Transverse colon (tissue), 4 donors: ENCODE measurements at regions not wholly inside any gene's neighbourhood (a gene's known extent, or its start where the extent isn't known, plus 50 kb on each side); places are given as distances from the start of the nearest gene placed in this dataset.

ENCODE experiments used
- DNase-seq: peaks from one replicate; pipeline ENCODE4 v3.0.0-alpha.2; 2019
- H3K27ac ChIP-seq, 4 donors: fragments of 200-600 bp; sonication (generic); 2 replicates each; pipeline ENCODE4 v1.5.1; 2016 to 2018; ENCODE audit warnings: inconsistent platforms in 4 of 4
- H3K27me3 ChIP-seq: fragments of 200-600 bp; sonication (generic); 2 replicates; pipeline ENCODE4 v1.5.1; 2017; ENCODE audit warnings: inconsistent platforms
- H3K36me3 ChIP-seq, 4 donors: fragments of 200-600 bp; sonication (generic); 2 replicates each; pipeline ENCODE4 v1.5.1; 2017 to 2019; ENCODE audit warnings: inconsistent platforms in 4 of 4
- H3K4me1 ChIP-seq, 4 donors: fragments of 200-600 bp; sonication (generic); 2 replicates each; pipeline ENCODE4 v1.5.1; 2017 to 2020; ENCODE audit warnings: inconsistent platforms in 4 of 4
- H3K4me3 ChIP-seq, 4 donors: fragments of 200-600 bp; sonication (generic); 1 replicate in 1 of 4; 2 replicates in 3 of 4; pipeline versions ENCODE4 v1.5.1 to v1.6.1; 2017 to 2019; ENCODE audit warnings: inconsistent platforms in 4 of 4
- H3K9me3 ChIP-seq, 2 donors: fragments of 200-600 bp; sonication (generic); 2 replicates each; pipeline ENCODE4 v1.5.1; 2017 to 2019; ENCODE audit warnings: inconsistent platforms in 2 of 2
- EP300 ChIP-seq: sonication (generic); formaldehyde crosslinking; IDR thresholded peaks from one replicate; pipeline ENCODE4 v1.6.1; 2017; ENCODE audit warnings: antibody characterized with exemption, low read depth
- POLR2A ChIP-seq: fragments of 450-650 bp; IDR thresholded peaks from one replicate; pipeline ENCODE4 v1.6.1; 2016; ENCODE audit warnings: antibody characterized with exemption, mild to moderate bottlenecking, moderate library complexity
- POLR2AphosphoS5 ChIP-seq, 3 donors: sonication (generic); formaldehyde crosslinking; IDR thresholded peaks; one replicate each; pipeline ENCODE4 v1.6.1; 2016; ENCODE audit warnings: antibody characterized with exemption in 3 of 3
- WGBS, 2 donors: methylation state at CpG; one replicate each; pipeline ENCODE4 v1.1.5; 2018; ENCODE audit warnings: low coverage in 1 of 2; 5-methylcytosine and 5-hydroxymethylcytosine counted together
- in situ Hi-C, 4 donors: fragments of 200-750 bp; cut with MboI; loops; one replicate each; pipeline versions ENCODE4 v1.15.0 to v1.15.1; 2017; ENCODE audit warnings: low sequenced_read_pairs in 3 of 4, low pct_ligation_motif_present in 1 of 4, low pct_unique_long_range_greater_than_20kb in 1 of 4
- intact Hi-C: fragments of 100-400 bp; cut with DNase I; formaldehyde crosslinking; loops from one replicate; pipeline ENCODE4 v1.15.1; 2023; ENCODE audit warnings: low total_unique reads
- TF ChIP-seq, protein P1 (sequence below), 5 experiments: fragments of 200-600 bp in 3 of 5; fragments of 450-650 bp in 2 of 5; sonication (generic) in 3 of 5; IDR thresholded peaks; 1 replicate in 2 of 5; 2 replicates in 3 of 5; pipeline ENCODE4 v1.5.1; 2016 to 2017; ENCODE audit warnings: antibody characterized with exemption in 5 of 5, inconsistent platforms in 3 of 5, mild to moderate bottlenecking in 2 of 5, moderate library complexity in 1 of 5

- no peak for DNase-seq
- Histone ChIP-seq H3K4me3 (no peak overlapping the region), H3K27ac (no peak overlapping the region), H3K27me3 (no peaks in the 10 kb centered on the region), H3K4me1 (no peaks in the 10 kb centered on the region), H3K9me3 (no peaks in the 10 kb centered on the region), H3K36me3 (no peaks in the 10 kb centered on the region)
- WGBS, 2 donors: 68 to 75% methylated on average over 4 of the region's 4 CpGs
- no peak for TF ChIP-seq EP300
- intact Hi-C loops: no loop called here
- in situ Hi-C loops: no loop called here
Observed at GRCh38 chr1:199163267-199163666, 524.4 kb downstream of the PTPRC start.

- intact Hi-C loops: no loop called here
Observed at GRCh38 chr1:199163670-199164069, 524.8 kb downstream of the PTPRC start.

DNA sequence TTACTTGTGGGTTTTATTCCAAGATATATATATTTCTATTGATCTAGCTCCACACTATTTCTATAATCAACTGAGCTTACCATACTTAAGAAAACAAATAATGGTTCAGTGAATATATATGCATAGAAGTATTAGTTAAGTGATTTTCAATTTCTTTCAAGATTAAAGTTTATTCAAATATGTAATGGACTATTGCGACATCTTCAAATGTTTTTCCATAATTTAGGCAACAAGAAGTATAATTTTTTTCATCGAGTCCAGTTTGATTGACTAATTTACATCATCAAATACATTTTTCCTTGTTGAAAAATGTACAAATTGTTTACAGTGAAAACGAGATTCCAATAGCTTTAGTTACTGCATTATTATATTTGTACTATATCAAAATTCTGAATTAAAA, 528.6 kb downstream of the PTPRC start:
- in situ Hi-C loops: no loop called here
- 89% methylated on average over 3 of the region's 3 CpGs for WGBS, 2 donors

More at GRCh38 chr1:199163670-199164069, 524.8 kb downstream of the PTPRC start:
- 19 to 38% methylated on average over 1 of the region's 1 CpG for WGBS, 2 donors
- H3K4me1 ChIP-seq: no peaks in the 10 kb centered on the region
- H3K27me3 ChIP-seq: no peaks in the 10 kb centered on the region
- H3K27ac ChIP-seq: no peak overlapping the region
- in situ Hi-C loops: no loop called here
- DNase-seq: no peak
- H3K9me3 ChIP-seq: no peaks in the 10 kb centered on the region
- H3K4me3 ChIP-seq: no peak overlapping the region
- TF ChIP-seq POLR2A (no peak), EP300 (no peak), POLR2AphosphoS5 (IDR thresholded peaks at IDR 0.05) (no peak)
- TF ChIP-seq, protein P1, sequence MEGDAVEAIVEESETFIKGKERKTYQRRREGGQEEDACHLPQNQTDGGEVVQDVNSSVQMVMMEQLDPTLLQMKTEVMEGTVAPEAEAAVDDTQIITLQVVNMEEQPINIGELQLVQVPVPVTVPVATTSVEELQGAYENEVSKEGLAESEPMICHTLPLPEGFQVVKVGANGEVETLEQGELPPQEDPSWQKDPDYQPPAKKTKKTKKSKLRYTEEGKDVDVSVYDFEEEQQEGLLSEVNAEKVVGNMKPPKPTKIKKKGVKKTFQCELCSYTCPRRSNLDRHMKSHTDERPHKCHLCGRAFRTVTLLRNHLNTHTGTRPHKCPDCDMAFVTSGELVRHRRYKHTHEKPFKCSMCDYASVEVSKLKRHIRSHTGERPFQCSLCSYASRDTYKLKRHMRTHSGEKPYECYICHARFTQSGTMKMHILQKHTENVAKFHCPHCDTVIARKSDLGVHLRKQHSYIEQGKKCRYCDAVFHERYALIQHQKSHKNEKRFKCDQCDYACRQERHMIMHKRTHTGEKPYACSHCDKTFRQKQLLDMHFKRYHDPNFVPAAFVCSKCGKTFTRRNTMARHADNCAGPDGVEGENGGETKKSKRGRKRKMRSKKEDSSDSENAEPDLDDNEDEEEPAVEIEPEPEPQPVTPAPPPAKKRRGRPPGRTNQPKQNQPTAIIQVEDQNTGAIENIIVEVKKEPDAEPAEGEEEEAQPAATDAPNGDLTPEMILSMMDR (IDR thresholded peaks at IDR 0.05): no peak
- H3K36me3 ChIP-seq: no peaks in the 10 kb centered on the region

GRCh38 chr1:199168888-199169585, 530.2 kb downstream of the PTPRC start:
- in situ Hi-C loops: no loop called here
- Histone ChIP-seq H3K27me3 (no peaks in the 10 kb centered on the region), H3K4me3 (no peak overlapping the region), H3K36me3 (no peaks in the 10 kb centered on the region), H3K27ac (no peak overlapping the region), H3K9me3 (no peaks in the 10 kb centered on the region), H3K4me1 (no peaks in the 10 kb centered on the region)
- 60 to 71% methylated on average over 2 of the region's 2 CpGs for WGBS, 2 donors
- intact Hi-C loops: no loop called here
- DNase-seq: no peak
- TF ChIP-seq EP300 (no peak), POLR2A (no peak), POLR2AphosphoS5 (IDR thresholded peaks at IDR 0.05) (no peak)
- TF ChIP-seq, protein P1 (IDR thresholded peaks at IDR 0.05): no peak

More for the DNA sequence above, 528.6 kb downstream of the PTPRC start:
- no peak overlapping the region for H3K4me3 ChIP-seq
- H3K27me3 ChIP-seq: no peaks in the 10 kb centered on the region
- intact Hi-C loops: no loop called here
- H3K4me1 ChIP-seq: no peaks in the 10 kb centered on the region
- no peaks in the 10 kb centered on the region for H3K36me3 ChIP-seq
- no peaks in the 10 kb centered on the region for H3K9me3 ChIP-seq
- DNase-seq: no peak
- TF ChIP-seq, protein P1 (IDR thresholded peaks at IDR 0.05): no peak
- TF ChIP-seq POLR2A (no peak), POLR2AphosphoS5 (IDR thresholded peaks at IDR 0.05) (no peak), EP300 (no peak)
- no peak overlapping the region for H3K27ac ChIP-seq

DNA sequence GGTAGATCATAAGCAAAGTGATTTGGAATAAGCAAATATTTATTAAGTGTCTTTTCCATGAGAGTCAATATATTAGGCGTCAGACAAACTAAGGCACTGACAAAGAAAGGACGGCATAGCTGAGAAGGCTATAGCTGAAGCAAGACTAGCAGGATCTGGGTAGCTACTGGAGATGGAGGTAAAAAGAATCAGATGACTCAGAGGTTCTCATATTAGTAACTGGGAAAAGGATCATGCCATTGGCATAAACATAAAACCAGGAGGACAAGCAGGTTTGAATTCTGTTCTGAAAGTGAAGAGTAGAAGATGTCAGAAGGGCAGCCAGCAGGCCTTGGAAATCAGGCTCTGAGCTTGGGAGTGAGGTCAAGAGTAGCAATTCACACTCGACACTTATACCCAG, 531.9 kb downstream of the PTPRC start:
- TF ChIP-seq, protein P1 (IDR thresholded peaks at IDR 0.05): no peak
- TF ChIP-seq EP300 (no peak), POLR2AphosphoS5 (IDR thresholded peaks at IDR 0.05) (no peak), POLR2A (no peak)
- 94 to 100% methylated on average over 3 of the region's 3 CpGs for WGBS, 2 donors
- intact Hi-C loops: no loop called here
- no peaks in the 10 kb centered on the region for H3K36me3 ChIP-seq
- no peak overlapping the region for H3K27ac ChIP-seq
- no peaks in the 10 kb centered on the region for H3K27me3 ChIP-seq
- no peaks in the 10 kb centered on the region for H3K4me1 ChIP-seq
- H3K9me3 ChIP-seq: no peaks in the 10 kb centered on the region
- no peak overlapping the region for H3K4me3 ChIP-seq
- in situ Hi-C loops: no loop called here
- no peak for DNase-seq
